ENCODE measurements at regions not wholly inside any gene's neighbourhood (a gene's known extent, or its start where the extent isn't known, plus 50 kb on each side); places are given as distances from the start of the nearest gene placed in this dataset.

- Histone ChIP-seq H3K9me3 (no peaks in the 10 kb centered on the region), H3K4me3 (no peak overlapping the region), H3K9ac (ENCODE audit: low read depth in 2 of 2, low read length in 2 of 2) (no peak overlapping the region), H3K27me3 (no peaks in the 10 kb centered on the region), H3K4me1 (no peaks in the 10 kb centered on the region), H3K36me3 (no peaks in the 10 kb centered on the region), H3K27ac (no peak overlapping the region)
- TF ChIP-seq CTCF (IDR thresholded peaks at IDR 0.05): no peak
- intact Hi-C loops (cut with DNase I): no loop called here
- DNase-seq: no peak
Measured at GRCh38 chr2:226426292-226426736, 373.3 kb downstream of the IRS1 start.

- Histone ChIP-seq H3K36me3 (no peaks in the 10 kb centered on the region), H3K4me1 (no peaks in the 10 kb centered on the region), H3K27me3 (no peaks in the 10 kb centered on the region), H3K4me3 (no peak overlapping the region), H3K9me3 (no peaks in the 10 kb centered on the region), H3K27ac (no peak overlapping the region), H3K9ac (ENCODE audit: low read depth in 2 of 2, low read length in 2 of 2) (no peak overlapping the region)
- intact Hi-C loops (cut with DNase I): no loop called here
- no peak for DNase-seq
- no peak for TF ChIP-seq CTCF (IDR thresholded peaks at IDR 0.05)
Measured at GRCh38 chr2:226424971-226425370, 374.6 kb downstream of the IRS1 start.

GRCh38 chr2:226423498-226423960, 376.1 kb downstream of the IRS1 start:
- no peaks in the 10 kb centered on the region for H3K27me3 ChIP-seq
- no peaks in the 10 kb centered on the region for H3K36me3 ChIP-seq
- no peak for DNase-seq
- no peak for TF ChIP-seq CTCF (IDR thresholded peaks at IDR 0.05)
- H3K9ac ChIP-seq (ENCODE audit: low read depth in 2 of 2, low read length in 2 of 2): no peak overlapping the region
- H3K9me3 ChIP-seq: no peaks in the 10 kb centered on the region
- intact Hi-C loops (cut with DNase I): no loop called here
- no peaks in the 10 kb centered on the region for H3K4me1 ChIP-seq
- H3K4me3 ChIP-seq: no peak overlapping the region
- H3K27ac ChIP-seq: no peak overlapping the region

- no peaks in the 10 kb centered on the region for H3K4me1 ChIP-seq
- H3K4me3 ChIP-seq: no peak overlapping the region
- no peak for DNase-seq
- H3K27ac ChIP-seq: no peak overlapping the region
- intact Hi-C loops (cut with DNase I): no loop called here
- H3K36me3 ChIP-seq: no peaks in the 10 kb centered on the region
- H3K9me3 ChIP-seq: no peaks in the 10 kb centered on the region
- TF ChIP-seq CTCF (IDR thresholded peaks at IDR 0.05): no peak
- no peaks in the 10 kb centered on the region for H3K27me3 ChIP-seq
- no peak overlapping the region for H3K9ac ChIP-seq (ENCODE audit: low read depth in 2 of 2, low read length in 2 of 2)
Measured at GRCh38 chr2:226420646-226421045, 379.0 kb downstream of the IRS1 start.

GRCh38 chr2:226418521-226418920, 381.1 kb downstream of the IRS1 start:
- TF ChIP-seq CTCF (IDR thresholded peaks at IDR 0.05): no peak
- intact Hi-C loops (cut with DNase I): no loop called here
- no peak overlapping the region for H3K9ac ChIP-seq (ENCODE audit: low read depth in 2 of 2, low read length in 2 of 2)
- H3K36me3 ChIP-seq: no peaks in the 10 kb centered on the region
- no peak for DNase-seq
- no peak overlapping the region for H3K4me3 ChIP-seq
- H3K27ac ChIP-seq: no peak overlapping the region
- H3K4me1 ChIP-seq: no peaks in the 10 kb centered on the region
- H3K27me3 ChIP-seq: no peaks in the 10 kb centered on the region
- no peaks in the 10 kb centered on the region for H3K9me3 ChIP-seq

GRCh38 chr2:226414335-226414734, 385.3 kb downstream of the IRS1 start:
- no peak for DNase-seq
- intact Hi-C loops (cut with DNase I): no loop called here
- TF ChIP-seq CTCF (IDR thresholded peaks at IDR 0.05): no peak
- H3K4me1 ChIP-seq: no peaks in the 10 kb centered on the region
- H3K9ac ChIP-seq (ENCODE audit: low read depth in 2 of 2, low read length in 2 of 2): no peak overlapping the region
- no peaks in the 10 kb centered on the region for H3K9me3 ChIP-seq
- no peak overlapping the region for H3K4me3 ChIP-seq
- no peaks in the 10 kb centered on the region for H3K27me3 ChIP-seq
- no peaks in the 10 kb centered on the region for H3K36me3 ChIP-seq
- no peak overlapping the region for H3K27ac ChIP-seq
